H1 (cell line): ENCODE measurements at regions not wholly inside any gene's neighbourhood (a gene's known extent, or its start where the extent isn't known, plus 50 kb on each side); places are given as distances from the start of the nearest gene placed in this dataset.

ENCODE experiments used
- CHD7 ChIP-seq: fragments of 300-600 bp; sonication (generic); IDR thresholded peaks from 2 replicates; pipeline ENCODE4 v1.7.1; 2012; ENCODE audit warnings: low read length, moderate library complexity, mild to moderate bottlenecking, inconsistent platforms; ENCODE audit not compliant: insufficient replicate concordance
- CTCF ChIP-seq, 3 experiments: IDR thresholded peaks; 1 replicate in 2 of 3; 2 replicates in 1 of 3; pipeline versions ENCODE4 v1.5.1 to v1.6.1; 2011; ENCODE audit warnings: low read length in 3 of 3, mild to moderate bottlenecking in 3 of 3, inconsistent platforms in 2 of 3, low read depth in 1 of 3, moderate library complexity in 1 of 3; ENCODE audit not compliant: insufficient read depth in 1 of 3; ENCODE audit errors: control extremely low read depth in 1 of 3
- HDAC2 ChIP-seq, 2 experiments: fragments of 300-600 bp in 1 of 2; sonication (generic) in 1 of 2; IDR thresholded peaks; 2 replicates each; pipeline ENCODE4 v1.6.1; 2011 to 2012; ENCODE audit warnings: low read depth in 2 of 2, low read length in 2 of 2, mild to moderate bottlenecking in 2 of 2, moderate library complexity in 2 of 2, borderline replicate concordance in 1 of 2, inconsistent platforms in 1 of 2
- KDM5A ChIP-seq: fragments of 200-600 bp; IDR thresholded peaks from 2 replicates; pipeline ENCODE4 v1.7.1; 2012; ENCODE audit warnings: mild to moderate bottlenecking, low read length, inconsistent platforms, mixed read lengths
- MAX ChIP-seq: IDR thresholded peaks from 2 replicates; pipeline ENCODE4 v1.6.1; 2012; ENCODE audit warnings: inconsistent platforms
- POLR2AphosphoS5 ChIP-seq: IDR thresholded peaks from 2 replicates; pipeline ENCODE4 v1.6.1; 2011; ENCODE audit warnings: low read depth, low read length
- RFX5 ChIP-seq: IDR thresholded peaks from 2 replicates; pipeline ENCODE4 v1.6.1; 2011; ENCODE audit warnings: low read depth, low read length, improper control_type of control experiment, borderline replicate concordance
- RNF2 ChIP-seq: fragments of 200-900, 300-1000 bp; sonication (generic); IDR thresholded peaks from 2 replicates; pipeline ENCODE4 v1.7.1; 2016; ENCODE audit warnings: borderline replicate concordance, low read depth, mild to moderate bottlenecking, antibody characterized with exemption, low read length; ENCODE audit not compliant: poor library complexity, severe bottlenecking; ENCODE audit errors: missing control alignments
- TEAD4 ChIP-seq: IDR thresholded peaks from 2 replicates; pipeline ENCODE4 v1.6.1; 2012; ENCODE audit warnings: low read depth, low read length, inconsistent platforms, mixed read lengths

GRCh38 chr5:43772458-43772763, 169.4 kb downstream of the NNT start (continued):
- TF ChIP-seq CHD7, result no peak
- no peak for TF ChIP-seq MAX
- TF ChIP-seq HDAC2 (IDR thresholded peaks at IDR 0.05; ENCODE audit: borderline replicate concordance in 1 of 2, low read depth in 2 of 2, low read length in 2 of 2), result no peak
- no peak for TF ChIP-seq POLR2AphosphoS5
- no peak for TF ChIP-seq RFX5
- TF ChIP-seq TEAD4, result no peak
- no peak for TF ChIP-seq KDM5A
- no peak for TF ChIP-seq RNF2
- TF ChIP-seq CTCF (IDR thresholded peaks at IDR 0.05; ENCODE audit: control extremely low read depth in 1 of 3, insufficient read depth in 1 of 3, low read depth in 1 of 3, low read length in 3 of 3), result no peak
